ENCODE measurements at regions not wholly inside any gene's neighbourhood (a gene's known extent, or its start where the extent isn't known, plus 50 kb on each side); places are given as distances from the start of the nearest gene placed in this dataset.
A peak's percentile ranks its signal among the peaks of the same experiment; 100 is the strongest.

DNA sequence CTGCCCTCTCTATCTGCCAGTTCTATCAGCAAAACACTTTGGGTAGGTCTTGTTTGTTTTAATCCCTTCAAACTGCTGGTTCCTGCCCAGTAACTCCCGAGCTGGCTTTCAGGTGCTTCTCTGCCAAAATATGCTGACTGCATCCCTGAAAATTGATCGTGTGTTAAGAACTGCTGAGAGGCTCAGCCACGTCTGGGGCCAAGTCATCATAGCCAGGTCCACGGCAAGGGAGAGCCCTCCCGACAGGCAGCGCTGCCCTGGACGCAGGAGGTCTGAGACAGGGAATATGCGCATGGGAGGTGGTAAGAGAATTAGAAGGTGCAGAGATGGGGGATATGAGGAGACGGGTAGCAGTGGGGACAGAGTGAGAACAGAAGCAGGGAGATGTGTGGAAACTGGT lies 179.7 kb upstream of the TOPAZ1 start:
- H3K18ac ChIP-seq (ENCODE audit: insufficient read length, low read depth, low read length), result no peak overlapping the region
- H2BK12ac ChIP-seq (ENCODE audit: insufficient read length, low read depth, low read length), result no peak overlapping the region
- H2BK20ac ChIP-seq (ENCODE audit: low read depth, low read length, poor library complexity, severe bottlenecking), result no peak overlapping the region
- H2AK5ac ChIP-seq (ENCODE audit: insufficient read length, low read length), result no peak overlapping the region
- H3K9me3 ChIP-seq (ENCODE audit: control insufficient read depth, low read depth, low read length), result no peaks in the 10 kb centered on the region
- DNase-seq, result no peak
- TF ChIP-seq, protein P1, sequence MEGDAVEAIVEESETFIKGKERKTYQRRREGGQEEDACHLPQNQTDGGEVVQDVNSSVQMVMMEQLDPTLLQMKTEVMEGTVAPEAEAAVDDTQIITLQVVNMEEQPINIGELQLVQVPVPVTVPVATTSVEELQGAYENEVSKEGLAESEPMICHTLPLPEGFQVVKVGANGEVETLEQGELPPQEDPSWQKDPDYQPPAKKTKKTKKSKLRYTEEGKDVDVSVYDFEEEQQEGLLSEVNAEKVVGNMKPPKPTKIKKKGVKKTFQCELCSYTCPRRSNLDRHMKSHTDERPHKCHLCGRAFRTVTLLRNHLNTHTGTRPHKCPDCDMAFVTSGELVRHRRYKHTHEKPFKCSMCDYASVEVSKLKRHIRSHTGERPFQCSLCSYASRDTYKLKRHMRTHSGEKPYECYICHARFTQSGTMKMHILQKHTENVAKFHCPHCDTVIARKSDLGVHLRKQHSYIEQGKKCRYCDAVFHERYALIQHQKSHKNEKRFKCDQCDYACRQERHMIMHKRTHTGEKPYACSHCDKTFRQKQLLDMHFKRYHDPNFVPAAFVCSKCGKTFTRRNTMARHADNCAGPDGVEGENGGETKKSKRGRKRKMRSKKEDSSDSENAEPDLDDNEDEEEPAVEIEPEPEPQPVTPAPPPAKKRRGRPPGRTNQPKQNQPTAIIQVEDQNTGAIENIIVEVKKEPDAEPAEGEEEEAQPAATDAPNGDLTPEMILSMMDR (conservative IDR thresholded peaks at IDR 0.05), result no peak
- Mint-ChIP-seq H3K9me3 (no peaks in the 10 kb centered on the region), H3K27ac (no peak overlapping the region), H3K27me3 (ENCODE audit: low read depth) (peaks cover 10% of the 10 kb centered on the region), H3K36me3 (ENCODE audit: insufficient read depth in 1 of 3, low read depth in 3 of 3) (no peaks in the 10 kb centered on the region), H3K4me1 (peaks cover 35 to 41% of the 10 kb centered on the region in 2 experiments), H3K4me3 (no peak overlapping the region)
- no peak overlapping the region for H2BK120ac ChIP-seq (ENCODE audit: low read depth, low read length, poor library complexity, severe bottlenecking)
- H3K23ac ChIP-seq (ENCODE audit: insufficient read length, low read depth, low read length), result no peak overlapping the region
- no peak overlapping the region for H3K56ac ChIP-seq (ENCODE audit: insufficient read length, low read depth, low read length)
- no peaks in the 10 kb centered on the region for H3K79me2 ChIP-seq (ENCODE audit: insufficient read depth, low read length)
- no peak overlapping the region for H3K4ac ChIP-seq (ENCODE audit: low read depth, low read length)
- no peak overlapping the region for H3K27ac ChIP-seq (ENCODE audit: insufficient read length, low read depth, low read length)
- no peaks in the 10 kb centered on the region for H3K27me3 ChIP-seq (ENCODE audit: insufficient read depth, low read length)
- H2BK15ac ChIP-seq (ENCODE audit: low read depth, low read length), result no peak overlapping the region
- no peak overlapping the region for H2AFZ ChIP-seq (ENCODE audit: low read length)
- no peaks in the 10 kb centered on the region for H3K79me1 ChIP-seq (ENCODE audit: insufficient read depth, low read depth, low read length, poor library complexity, severe bottlenecking)
- H3K23me2 ChIP-seq (ENCODE audit: insufficient read length, low read depth, low read length, poor library complexity, severe bottlenecking), result no peaks in the 10 kb centered on the region
- H4K5ac ChIP-seq (ENCODE audit: insufficient read length, low read depth, low read length), result no peak overlapping the region
- H3K14ac ChIP-seq (ENCODE audit: insufficient read depth, low read length), result no peak overlapping the region
- H3K4me2 ChIP-seq (ENCODE audit: insufficient read depth, insufficient read length, low read length), result peak overlapping the region; percentile 19
- no CpG with 5 or more reads among the region's 9 CpGs for WGBS (ENCODE audit: extremely low coverage, insufficient read length, low lambda C conversion rate)
- no peak overlapping the region for H4K91ac ChIP-seq (ENCODE audit: insufficient read length, low read depth, low read length)
- no peaks in the 10 kb centered on the region for H4K20me1 ChIP-seq (ENCODE audit: control insufficient read depth, insufficient read depth, insufficient read length)
- no peak overlapping the region for H3T11ph ChIP-seq (ENCODE audit: low read length)
- H3K9ac ChIP-seq (ENCODE audit: extremely low read depth, insufficient read length, low read length), result no peak overlapping the region
- H3K4me1 ChIP-seq (ENCODE audit: insufficient read depth, low read length), result no peaks in the 10 kb centered on the region; the same call in 1 of the 2 replicates
- H4K8ac ChIP-seq (replicated peaks; ENCODE audit: insufficient read length, low read depth, low read length), result no peak overlapping the region
- H2BK5ac ChIP-seq (ENCODE audit: insufficient read length, low read length), result no peak overlapping the region

Data from H9 (cell line).